Right lobe of liver (tissue), 6 donors: ENCODE measurements at regions not wholly inside any gene's neighbourhood (a gene's known extent, or its start where the extent isn't known, plus 50 kb on each side); places are given as distances from the start of the nearest gene placed in this dataset.
"Not testable (repeated sequence)": the region's sequence is repeated elsewhere in the genome, so short reads cannot be mapped to it uniquely, and the experiment has no call there.

ENCODE experiments used
- ATAC-seq, 4 donors: fragments of 200-7000 bp; cut with Tn5 transposase; one replicate each; pipeline ENCODE4 v1.9.1; 2020; ENCODE audit warnings: mild to moderate bottlenecking in 4 of 4, moderate library complexity in 4 of 4
- DNase-seq, 3 donors: peaks; one replicate each; pipeline ENCODE4 v3.0.0-alpha.2; 2020
- H3K27ac ChIP-seq, 3 donors: fragments of 200-600 bp; one replicate each; pipeline ENCODE4 v1.8.0; 2022
- H3K27me3 ChIP-seq, 2 donors: fragments of 200-600 bp; one replicate each; pipeline ENCODE4 v1.8.0; 2022
- H3K36me3 ChIP-seq, 4 donors: fragments of 200-600 bp; sonication (generic) in 1 of 4; one replicate each; pipeline versions ENCODE4 v1.5.1 to v1.8.0; 2017 to 2022; ENCODE audit warnings: control low read depth in 1 of 4
- H3K4me1 ChIP-seq, 4 donors: fragments of 200-600 bp; sonication (generic) in 1 of 4; one replicate each; pipeline versions ENCODE4 v1.5.1 to v1.8.0; 2017 to 2022; ENCODE audit warnings: control low read depth in 1 of 4
- H3K4me3 ChIP-seq, 3 donors: fragments of 200-600 bp; one replicate each; pipeline ENCODE4 v1.8.0; 2022
- H3K9me3 ChIP-seq, 4 donors: fragments of 200-600 bp; sonication (generic) in 1 of 4; one replicate each; pipeline versions ENCODE4 v1.5.1 to v1.8.0; 2017 to 2022; ENCODE audit warnings: control low read depth in 1 of 4
- CTCF ChIP-seq, 4 donors: fragments of 200-600 bp in 3 of 4; fragments of 450-650 bp in 1 of 4; IDR thresholded peaks; one replicate each; pipeline versions ENCODE4 v1.5.1 to v1.8.0; 2016 to 2022; ENCODE audit warnings: antibody characterized with exemption in 4 of 4, mild to moderate bottlenecking in 2 of 4
- POLR2A ChIP-seq: fragments of 450-650 bp; IDR thresholded peaks from one replicate; pipeline ENCODE4 v1.6.1; 2017; ENCODE audit warnings: antibody characterized with exemption, mild to moderate bottlenecking
- WGBS: methylation state at CpG from one replicate; pipeline ENCODE4 v1.1.6; 2018; ENCODE audit warnings: low coverage, low lambda C conversion rate; ENCODE audit not compliant: insufficient coverage; ENCODE audit errors: missing lambda C conversion rate; 5-methylcytosine and 5-hydroxymethylcytosine counted together
- intact Hi-C, 2 donors: fragments of 100-400 bp; cut with DNase I; formaldehyde crosslinking; loops; one replicate each; pipeline versions ENCODE4 v1.11.2 to v1.14.1; 2022
- donor health status: DM: no; HTN: yes; CAD: no.
- donor health status: DM: no; HTN: no; CAD: no.
- donor health status: DM: no; HTN: no; CAD: no.
- donor health status: DM: no; HTN: yes; CAD: no.
- donor health status: DM: no; HTN: yes; CAD: no.

- Histone ChIP-seq H3K27me3 (no peaks in the 10 kb centered on the region), H3K9me3 (no peaks in the 10 kb centered on the region), H3K4me1 (no peaks in the 10 kb centered on the region), H3K27ac (no peak overlapping the region), H3K4me3 (no peak overlapping the region), H3K36me3 (no peaks in the 10 kb centered on the region)
- intact Hi-C loops = no loop called here
- ATAC-seq (no peak), DNase-seq (no peak)
- 45% methylated on average over 5 of the region's 5 CpGs for WGBS
- TF ChIP-seq CTCF (IDR thresholded peaks at IDR 0.05) = no peak
- no peak for TF ChIP-seq POLR2A
Observed at GRCh38 chr9:1171546-1171945, 121.4 kb downstream of the DMRT2 start.

GRCh38 chr9:1173211-1173610 lies 123.1 kb downstream of the DMRT2 start:
- Histone ChIP-seq H3K4me1 (no peaks in the 10 kb centered on the region), H3K27ac (no peak overlapping the region), H3K27me3 (no peaks in the 10 kb centered on the region), H3K4me3 (no peak overlapping the region), H3K9me3 (no peaks in the 10 kb centered on the region), H3K36me3 (no peaks in the 10 kb centered on the region)
- DNase-seq (peak in 1 of 3 donors; percentile 24), ATAC-seq (peak; percentile 69 to 94 (median 82))
- TF ChIP-seq CTCF (IDR thresholded peaks at IDR 0.05) (no peak), POLR2A (no peak)
- intact Hi-C loops = no loop called here
- 22% methylated on average over 3 of the region's 3 CpGs for WGBS

- Histone ChIP-seq H3K27ac (no peak overlapping the region), H3K4me1 (no peaks in the 10 kb centered on the region), H3K4me3 (no peak overlapping the region), H3K36me3 (no peaks in the 10 kb centered on the region), H3K9me3 (no peaks in the 10 kb centered on the region), H3K27me3 (no peaks in the 10 kb centered on the region)
- 69% methylated on average over 6 of the region's 6 CpGs for WGBS
- TF ChIP-seq CTCF (IDR thresholded peaks at IDR 0.05) = no peak
- no peak for TF ChIP-seq POLR2A
- intact Hi-C loops = no loop called here
- ATAC-seq = no peak
- no peak for DNase-seq
Observed at GRCh38 chr9:1173993-1174392, 123.8 kb downstream of the DMRT2 start.

GRCh38 chr9:1179366-1179765 lies 129.2 kb downstream of the DMRT2 start:
- no peaks in the 10 kb centered on the region for H3K9me3 ChIP-seq
- H3K27me3 ChIP-seq = no peaks in the 10 kb centered on the region
- intact Hi-C loops = no loop called here
- H3K4me3 ChIP-seq = no peak overlapping the region
- 35% methylated on average over 2 of the region's 2 CpGs for WGBS
- DNase-seq (no peak), ATAC-seq (no peak)
- TF ChIP-seq POLR2A (no peak), CTCF (IDR thresholded peaks at IDR 0.05) (no peak)
- H3K4me1 ChIP-seq = no peaks in the 10 kb centered on the region
- H3K36me3 ChIP-seq = no peaks in the 10 kb centered on the region
- no peak overlapping the region for H3K27ac ChIP-seq

- ATAC-seq (no peak), DNase-seq (no peak)
- intact Hi-C loops = no loop called here
- Histone ChIP-seq H3K27me3 (no peaks in the 10 kb centered on the region), H3K4me1 (no peaks in the 10 kb centered on the region), H3K9me3 (no peaks in the 10 kb centered on the region), H3K27ac (no peak overlapping the region), H3K4me3 (no peak overlapping the region), H3K36me3 (no peaks in the 10 kb centered on the region)
- TF ChIP-seq POLR2A (no peak), CTCF (IDR thresholded peaks at IDR 0.05) (no peak)
Observed at GRCh38 chr9:1184146-1184545, 134.0 kb downstream of the DMRT2 start.

GRCh38 chr9:1187137-1187536 lies 137.0 kb downstream of the DMRT2 start:
- H3K4me1 ChIP-seq, intact Hi-C loops, ATAC-seq, H3K27me3 ChIP-seq, H3K4me3 ChIP-seq, H3K36me3 ChIP-seq, DNase-seq, H3K9me3 ChIP-seq, H3K27ac ChIP-seq: not testable (repeated sequence)
- WGBS = 80% methylated on average over 1 of the region's 9 CpGs

GRCh38 chr9:1195636-1196035 lies 145.5 kb downstream of the DMRT2 start:
- H3K4me3 ChIP-seq, H3K4me1 ChIP-seq, H3K27ac ChIP-seq, intact Hi-C loops, H3K27me3 ChIP-seq, H3K36me3 ChIP-seq, ATAC-seq, H3K9me3 ChIP-seq, DNase-seq: not testable (repeated sequence)
- WGBS = 50% methylated on average over 4 of the region's 5 CpGs
